ENCODE measurements at regions not wholly inside any gene's neighbourhood (a gene's known extent, or its start where the extent isn't known, plus 50 kb on each side); places are given as distances from the start of the nearest gene placed in this dataset.

GRCh38 chr4:35521682-35522081 lies 722.6 kb downstream of the ARAP2 start:
- CTCF ChIA-PET, result no interaction called here

DNA sequence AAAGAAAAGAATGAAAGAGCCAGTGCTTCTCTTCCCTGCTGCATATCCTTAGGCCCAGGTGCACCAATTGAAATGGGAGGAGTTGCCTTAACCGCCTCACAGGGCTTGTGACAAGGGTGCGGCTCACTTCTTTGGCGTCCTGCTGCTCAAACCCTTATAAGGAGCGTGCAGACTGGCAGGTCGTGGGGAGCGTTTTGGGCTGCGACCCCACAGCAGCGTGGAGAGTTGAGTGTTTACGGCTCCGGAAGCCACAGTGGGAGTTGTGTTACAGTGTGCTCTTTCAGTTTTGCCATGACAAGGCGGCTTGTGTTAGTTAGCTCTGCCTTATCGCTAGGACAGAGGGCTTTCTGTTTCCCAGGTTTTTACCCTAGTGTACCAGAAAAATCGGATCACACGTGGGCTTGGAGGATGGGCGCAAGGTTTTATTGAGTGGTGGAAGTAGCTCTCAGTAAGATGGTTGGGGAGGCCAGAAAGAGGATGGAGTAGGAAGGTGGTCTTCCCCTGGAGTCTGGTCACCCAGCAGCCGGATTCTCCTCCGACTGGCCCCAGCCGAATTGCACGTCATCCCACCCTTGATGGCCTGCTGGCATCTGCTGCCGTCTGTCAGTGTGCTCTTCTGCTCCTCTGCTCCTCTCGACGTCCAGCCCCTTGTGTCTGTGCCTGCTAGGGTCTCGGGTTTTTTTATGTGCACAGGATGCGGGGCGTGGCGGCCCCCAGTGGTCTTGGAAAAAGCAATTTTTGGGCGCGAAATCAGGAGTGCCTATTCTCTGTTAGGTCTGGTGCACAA lies 718.9 kb downstream of the ARAP2 start:
- no peaks in the 10 kb centered on the region for H3K27me3 ChIP-seq (ENCODE audit: control insufficient read depth, insufficient read depth, low read length)
- in situ Hi-C loops (cut with HindIII; ENCODE audit: low pct_unique_long_range_greater_than_20kb, low sequenced_read_pairs), result no loop called here
- peak; percentile 78 for ATAC-seq
- no peaks in the 10 kb centered on the region for H3K36me3 ChIP-seq (ENCODE audit: control insufficient read depth, insufficient read depth, low read length)
- ChIA-PET POLR2A (no interaction called here), CTCF (no interaction called here)
- no peaks in the 10 kb centered on the region for H3K4me1 ChIP-seq (ENCODE audit: control insufficient read depth, insufficient read depth, low read length)
- BruUV-seq (replicated peaks), result no TSS peak
- H3K4me3 ChIP-seq (ENCODE audit: low read depth in 2 of 2, low read length in 2 of 2), result peak overlapping the region; percentile 38 to 53
- peak overlapping the region; percentile 48; the same call in 1 of the 2 replicates for H3K27ac ChIP-seq (ENCODE audit: low read length)
- no peaks in the 10 kb centered on the region for H3K9me3 ChIP-seq (ENCODE audit: control insufficient read depth, insufficient read depth, low read depth, low read length)
- intact Hi-C loops (cut with micrococcal nuclease; ENCODE audit: unreplicated experiment), result no loop called here
- TF ChIP-seq POLR2AphosphoS5 (IDR thresholded peaks at IDR 0.05; ENCODE audit: low read depth, low read length) (no peak), SIN3A (IDR thresholded peaks at IDR 0.05; ENCODE audit: borderline replicate concordance, insufficient read depth, low read depth, low read length) (no peak), REST (IDR thresholded peaks at IDR 0.05; ENCODE audit: insufficient read depth in 1 of 2, low read depth in 2 of 2, low read length in 1 of 2) (no peak)
- no peak for DNase-seq (ENCODE audit: low read depth, low spot score)

More at GRCh38 chr4:35521682-35522081, 722.6 kb downstream of the ARAP2 start:
- TF ChIP-seq CTCF (IDR thresholded peaks at IDR 0.05) (no peak), REST (IDR thresholded peaks at IDR 0.05; ENCODE audit: insufficient read depth in 1 of 2, low read depth in 2 of 2, low read length in 1 of 2) (no peak), SIN3A (IDR thresholded peaks at IDR 0.05; ENCODE audit: borderline replicate concordance, insufficient read depth, low read depth, low read length) (no peak), POLR2AphosphoS5 (IDR thresholded peaks at IDR 0.05; ENCODE audit: low read depth, low read length) (no peak), TCF7L2 (IDR thresholded peaks at IDR 0.05; ENCODE audit: low read depth, low read length) (no peak)
- ATAC-seq, result no peak
- DNase-seq (ENCODE audit: low read depth, low spot score), result no peak
- POLR2A ChIA-PET, result no interaction called here
- Histone ChIP-seq H3K36me3 (ENCODE audit: control insufficient read depth, insufficient read depth, low read length) (no peaks in the 10 kb centered on the region), H3K4me1 (ENCODE audit: control insufficient read depth, insufficient read depth, low read length) (no peaks in the 10 kb centered on the region), H3K27ac (ENCODE audit: low read length) (no peak overlapping the region), H3K9me3 (ENCODE audit: control insufficient read depth, insufficient read depth, low read depth, low read length) (no peaks in the 10 kb centered on the region), H3K27me3 (ENCODE audit: control insufficient read depth, insufficient read depth, low read length) (no peaks in the 10 kb centered on the region), H3K4me3 (ENCODE audit: low read depth in 2 of 2, low read length in 2 of 2) (no peak overlapping the region)
- in situ Hi-C loops (cut with HindIII; ENCODE audit: low pct_unique_long_range_greater_than_20kb, low sequenced_read_pairs), result no loop called here
- BruUV-seq (replicated peaks), result no TSS peak
- intact Hi-C loops (cut with micrococcal nuclease; ENCODE audit: unreplicated experiment), result no loop called here

All from Panc1 (cell line).